ENCODE measurements at regions not wholly inside any gene's neighbourhood (a gene's known extent, or its start where the extent isn't known, plus 50 kb on each side); places are given as distances from the start of the nearest gene placed in this dataset.

DNA sequence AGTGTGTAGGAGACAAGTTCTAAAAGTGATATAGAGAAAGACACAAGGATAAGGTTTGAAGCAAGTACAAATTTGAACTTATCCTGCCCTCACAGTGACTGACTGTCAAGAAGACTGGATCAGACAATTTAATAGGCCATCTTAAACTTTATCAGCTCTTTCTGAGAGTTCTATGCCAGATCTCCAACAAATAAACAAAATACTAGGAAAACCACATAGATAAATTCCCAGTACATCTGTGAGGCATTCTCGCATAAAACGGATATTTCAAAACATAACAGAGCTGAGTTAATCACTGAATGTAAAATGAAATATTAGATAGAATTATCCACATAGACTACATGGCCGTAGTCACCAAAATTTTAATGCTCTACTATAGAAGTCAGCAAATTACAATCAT lies 120.9 kb upstream of the LUZP2 start:
- TF ChIP-seq, protein P1, sequence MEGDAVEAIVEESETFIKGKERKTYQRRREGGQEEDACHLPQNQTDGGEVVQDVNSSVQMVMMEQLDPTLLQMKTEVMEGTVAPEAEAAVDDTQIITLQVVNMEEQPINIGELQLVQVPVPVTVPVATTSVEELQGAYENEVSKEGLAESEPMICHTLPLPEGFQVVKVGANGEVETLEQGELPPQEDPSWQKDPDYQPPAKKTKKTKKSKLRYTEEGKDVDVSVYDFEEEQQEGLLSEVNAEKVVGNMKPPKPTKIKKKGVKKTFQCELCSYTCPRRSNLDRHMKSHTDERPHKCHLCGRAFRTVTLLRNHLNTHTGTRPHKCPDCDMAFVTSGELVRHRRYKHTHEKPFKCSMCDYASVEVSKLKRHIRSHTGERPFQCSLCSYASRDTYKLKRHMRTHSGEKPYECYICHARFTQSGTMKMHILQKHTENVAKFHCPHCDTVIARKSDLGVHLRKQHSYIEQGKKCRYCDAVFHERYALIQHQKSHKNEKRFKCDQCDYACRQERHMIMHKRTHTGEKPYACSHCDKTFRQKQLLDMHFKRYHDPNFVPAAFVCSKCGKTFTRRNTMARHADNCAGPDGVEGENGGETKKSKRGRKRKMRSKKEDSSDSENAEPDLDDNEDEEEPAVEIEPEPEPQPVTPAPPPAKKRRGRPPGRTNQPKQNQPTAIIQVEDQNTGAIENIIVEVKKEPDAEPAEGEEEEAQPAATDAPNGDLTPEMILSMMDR (IDR thresholded peaks at IDR 0.05) = no peak
- TF ChIP-seq EZH2 (IDR thresholded peaks at IDR 0.05) = no peak

All from neural progenitor cell (in vitro differentiated cells).